A549 (cell line): ENCODE measurements at regions not wholly inside any gene's neighbourhood (a gene's known extent, or its start where the extent isn't known, plus 50 kb on each side); places are given as distances from the start of the nearest gene placed in this dataset.

Source experiments
- EP300 ChIP-seq, 2 experiments: fragments of >200 bp; sonication (Bioruptor Twin); formaldehyde crosslinking; IDR thresholded peaks; 2 replicates in 1 of 2; 3 replicates in 1 of 2; pipeline ENCODE4 v1.6.1; 2016 to 2017
- FOSB ChIP-seq: fragments of 250-450 bp; sonication (Bioruptor Pico); IDR thresholded peaks from 2 replicates; pipeline ENCODE4 v1.5.0; 2020; ENCODE audit warnings: mild to moderate bottlenecking, moderate library complexity
- HDAC2 ChIP-seq: fragments of 200-600 bp; sonication (generic); IDR thresholded peaks from 2 replicates; pipeline ENCODE4 v1.6.1; 2016
- KDM1A ChIP-seq: fragments of 200-600 bp; sonication (generic); IDR thresholded peaks from 2 replicates; pipeline ENCODE4 v1.6.1; 2016; ENCODE audit warnings: low read depth, mild to moderate bottlenecking
- KDM5A ChIP-seq: fragments of 200-600 bp; sonication (generic); IDR thresholded peaks from 2 replicates; pipeline ENCODE4 v1.6.1; 2016; ENCODE audit warnings: antibody characterized with exemption, mild to moderate bottlenecking
- POLR2A ChIP-seq: IDR thresholded peaks from 2 replicates; pipeline ENCODE4 v1.6.1; 2012; ENCODE audit warnings: mild to moderate bottlenecking, low read length
- TF ChIP-seq, protein P1 (sequence below): fragments of >200 bp; sonication (Bioruptor Twin); formaldehyde crosslinking; IDR thresholded peaks from 3 replicates; pipeline ENCODE4 v1.5.1; 2016
- TF ChIP-seq, protein P2 (sequence below): fragments of 250-450 bp; sonication (Bioruptor Pico); IDR thresholded peaks from 2 replicates; pipeline ENCODE4 v1.5.0; 2021; ENCODE audit warnings: mild to moderate bottlenecking, moderate library complexity, borderline replicate concordance
- TF ChIP-seq, protein P3 (sequence below): fragments of 200-600 bp; sonication (generic); IDR thresholded peaks from 2 replicates; pipeline ENCODE4 v1.6.1; 2016; ENCODE audit warnings: antibody characterized with exemption, mild to moderate bottlenecking, moderate library complexity
- TF ChIP-seq, protein P4 (sequence below): IDR thresholded peaks from 2 replicates; pipeline ENCODE4 v1.6.1; 2012; ENCODE audit warnings: low read depth, borderline replicate concordance

DNA sequence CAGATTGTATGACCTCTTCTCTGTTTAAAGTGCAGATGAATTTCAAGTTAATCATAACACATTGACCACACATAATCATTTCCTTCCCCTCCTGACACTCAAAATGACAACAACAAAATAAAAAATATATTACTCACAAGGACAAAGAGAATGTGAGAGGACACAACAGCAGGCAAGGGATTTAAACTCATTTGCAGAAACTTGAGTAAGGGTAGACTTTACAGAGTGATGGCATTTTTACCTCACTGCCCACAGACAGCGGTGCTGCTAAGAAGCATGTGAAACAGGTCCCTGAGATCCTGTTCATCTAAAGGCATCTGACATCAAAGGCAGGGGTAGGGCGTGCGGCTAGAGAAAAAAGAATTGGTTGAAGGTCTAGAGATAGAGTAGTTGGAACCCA lies 99.0 kb downstream of the TRIM36 start:
- TF ChIP-seq, protein P1, sequence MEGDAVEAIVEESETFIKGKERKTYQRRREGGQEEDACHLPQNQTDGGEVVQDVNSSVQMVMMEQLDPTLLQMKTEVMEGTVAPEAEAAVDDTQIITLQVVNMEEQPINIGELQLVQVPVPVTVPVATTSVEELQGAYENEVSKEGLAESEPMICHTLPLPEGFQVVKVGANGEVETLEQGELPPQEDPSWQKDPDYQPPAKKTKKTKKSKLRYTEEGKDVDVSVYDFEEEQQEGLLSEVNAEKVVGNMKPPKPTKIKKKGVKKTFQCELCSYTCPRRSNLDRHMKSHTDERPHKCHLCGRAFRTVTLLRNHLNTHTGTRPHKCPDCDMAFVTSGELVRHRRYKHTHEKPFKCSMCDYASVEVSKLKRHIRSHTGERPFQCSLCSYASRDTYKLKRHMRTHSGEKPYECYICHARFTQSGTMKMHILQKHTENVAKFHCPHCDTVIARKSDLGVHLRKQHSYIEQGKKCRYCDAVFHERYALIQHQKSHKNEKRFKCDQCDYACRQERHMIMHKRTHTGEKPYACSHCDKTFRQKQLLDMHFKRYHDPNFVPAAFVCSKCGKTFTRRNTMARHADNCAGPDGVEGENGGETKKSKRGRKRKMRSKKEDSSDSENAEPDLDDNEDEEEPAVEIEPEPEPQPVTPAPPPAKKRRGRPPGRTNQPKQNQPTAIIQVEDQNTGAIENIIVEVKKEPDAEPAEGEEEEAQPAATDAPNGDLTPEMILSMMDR, result no peak
- TF ChIP-seq POLR2A (no peak), FOSB (CRISPR knock-in tag) (no peak), EP300 (IDR thresholded peaks at IDR 0.05) (no peak), KDM1A (no peak), KDM5A (no peak), HDAC2 (no peak)
- TF ChIP-seq, protein P2, sequence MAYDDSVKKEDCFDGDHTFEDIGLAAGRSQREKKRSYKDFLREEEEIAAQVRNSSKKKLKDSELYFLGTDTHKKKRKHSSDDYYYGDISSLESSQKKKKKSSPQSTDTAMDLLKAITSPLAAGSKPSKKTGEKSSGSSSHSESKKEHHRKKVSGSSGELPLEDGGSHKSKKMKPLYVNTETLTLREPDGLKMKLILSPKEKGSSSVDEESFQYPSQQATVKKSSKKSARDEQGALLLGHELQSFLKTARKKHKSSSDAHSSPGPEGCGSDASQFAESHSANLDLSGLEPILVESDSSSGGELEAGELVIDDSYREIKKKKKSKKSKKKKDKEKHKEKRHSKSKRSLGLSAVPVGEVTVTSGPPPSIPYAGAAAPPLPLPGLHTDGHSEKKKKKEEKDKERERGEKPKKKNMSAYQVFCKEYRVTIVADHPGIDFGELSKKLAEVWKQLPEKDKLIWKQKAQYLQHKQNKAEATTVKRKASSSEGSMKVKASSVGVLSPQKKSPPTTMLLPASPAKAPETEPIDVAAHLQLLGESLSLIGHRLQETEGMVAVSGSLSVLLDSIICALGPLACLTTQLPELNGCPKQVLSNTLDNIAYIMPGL (CRISPR knock-in tag), result no peak
- TF ChIP-seq, protein P3, sequence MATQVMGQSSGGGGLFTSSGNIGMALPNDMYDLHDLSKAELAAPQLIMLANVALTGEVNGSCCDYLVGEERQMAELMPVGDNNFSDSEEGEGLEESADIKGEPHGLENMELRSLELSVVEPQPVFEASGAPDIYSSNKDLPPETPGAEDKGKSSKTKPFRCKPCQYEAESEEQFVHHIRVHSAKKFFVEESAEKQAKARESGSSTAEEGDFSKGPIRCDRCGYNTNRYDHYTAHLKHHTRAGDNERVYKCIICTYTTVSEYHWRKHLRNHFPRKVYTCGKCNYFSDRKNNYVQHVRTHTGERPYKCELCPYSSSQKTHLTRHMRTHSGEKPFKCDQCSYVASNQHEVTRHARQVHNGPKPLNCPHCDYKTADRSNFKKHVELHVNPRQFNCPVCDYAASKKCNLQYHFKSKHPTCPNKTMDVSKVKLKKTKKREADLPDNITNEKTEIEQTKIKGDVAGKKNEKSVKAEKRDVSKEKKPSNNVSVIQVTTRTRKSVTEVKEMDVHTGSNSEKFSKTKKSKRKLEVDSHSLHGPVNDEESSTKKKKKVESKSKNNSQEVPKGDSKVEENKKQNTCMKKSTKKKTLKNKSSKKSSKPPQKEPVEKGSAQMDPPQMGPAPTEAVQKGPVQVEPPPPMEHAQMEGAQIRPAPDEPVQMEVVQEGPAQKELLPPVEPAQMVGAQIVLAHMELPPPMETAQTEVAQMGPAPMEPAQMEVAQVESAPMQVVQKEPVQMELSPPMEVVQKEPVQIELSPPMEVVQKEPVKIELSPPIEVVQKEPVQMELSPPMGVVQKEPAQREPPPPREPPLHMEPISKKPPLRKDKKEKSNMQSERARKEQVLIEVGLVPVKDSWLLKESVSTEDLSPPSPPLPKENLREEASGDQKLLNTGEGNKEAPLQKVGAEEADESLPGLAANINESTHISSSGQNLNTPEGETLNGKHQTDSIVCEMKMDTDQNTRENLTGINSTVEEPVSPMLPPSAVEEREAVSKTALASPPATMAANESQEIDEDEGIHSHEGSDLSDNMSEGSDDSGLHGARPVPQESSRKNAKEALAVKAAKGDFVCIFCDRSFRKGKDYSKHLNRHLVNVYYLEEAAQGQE, result no peak
- TF ChIP-seq, protein P4, sequence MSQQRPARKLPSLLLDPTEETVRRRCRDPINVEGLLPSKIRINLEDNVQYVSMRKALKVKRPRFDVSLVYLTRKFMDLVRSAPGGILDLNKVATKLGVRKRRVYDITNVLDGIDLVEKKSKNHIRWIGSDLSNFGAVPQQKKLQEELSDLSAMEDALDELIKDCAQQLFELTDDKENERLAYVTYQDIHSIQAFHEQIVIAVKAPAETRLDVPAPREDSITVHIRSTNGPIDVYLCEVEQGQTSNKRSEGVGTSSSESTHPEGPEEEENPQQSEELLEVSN, result no peak
